K562 (cell line): ENCODE measurements at regions not wholly inside any gene's neighbourhood (a gene's known extent, or its start where the extent isn't known, plus 50 kb on each side); places are given as distances from the start of the nearest gene placed in this dataset.

ENCODE experiments used
- ATAC-seq: fragments of 200-7000 bp; cut with Tn5 transposase; 3 replicates; pipeline ENCODE4 v1.9.1; 2020; ENCODE audit warnings: moderate library complexity
- BruUV-seq: library from RNA; stranded (reverse); fragments of 400-500 nt; replicated peaks from 2 replicates; lab custom pipeline; 2021; lab: Mats Ljungman, UMichigan
- CTCF ChIA-PET: fragments of 300-600 bp; formaldehyde crosslinking; extraction: SDS; loops from one replicate; lab custom pipeline; 2021; ENCODE audit warnings: low intra/inter-chr PET ratio; lab: Yijun Ruan, JAX
- POLR2A ChIA-PET: fragments of 300-600, 350-650 bp; sonication (Branson Sonifier 250); formaldehyde crosslinking; extraction: SDS; loops from one replicate; lab custom pipeline; 2021; ENCODE audit warnings: antibody characterized with exemption, inconsistent platforms; lab: Yijun Ruan, JAX
- DNase-seq, 4 experiments: peaks; one replicate each; pipeline versions ENCODE4 v3.0.0 to v3.0.0-alpha.2; 2011 to 2018; ENCODE audit warnings: low spot score in 3 of 4, mixed read lengths in 3 of 4; ENCODE audit errors: extremely low read depth in 1 of 4
- FAIRE-seq: peaks from 2 replicates; lab custom pipeline; 2011; peaks lifted over from hg19 to GRCh38; lab: Jason Lieb, UNC
- H2AFZ ChIP-seq: 2 replicates; pipeline ENCODE4 v1.6.0; 2011; ENCODE audit warnings: low read depth, low read length, control low read depth, inconsistent platforms
- H3K27ac ChIP-seq: fragments of 200-600 bp; 3 replicates; pipeline ENCODE4 v1.8.0; 2011; ENCODE audit warnings: low read depth, mild to moderate bottlenecking, control low read depth, inconsistent platforms, low read length, moderate library complexity, mixed read lengths; ENCODE audit errors: extremely low read depth
- H3K27me3 ChIP-seq, 2 experiments: fragments of 300-600 bp in 1 of 2; 2 replicates in 1 of 2; 3 replicates in 1 of 2; pipeline versions ENCODE4 v1.6.0 to v1.8.0; 2011; ENCODE audit warnings: inconsistent platforms in 2 of 2, low read length in 2 of 2, mild to moderate bottlenecking in 1 of 2, mixed read lengths in 1 of 2, moderate library complexity in 1 of 2; ENCODE audit not compliant: control insufficient read depth in 2 of 2, insufficient read depth in 2 of 2
- H3K36me3 ChIP-seq: fragments of 300-600 bp; 3 replicates; pipeline ENCODE4 v1.8.0; 2011; ENCODE audit warnings: mild to moderate bottlenecking, low read length, inconsistent platforms; ENCODE audit not compliant: control insufficient read depth, insufficient read depth
- H3K4me1 ChIP-seq, 2 experiments: fragments of 200-600 bp in 1 of 2; replicated peaks in 1 of 2; 2 replicates in 1 of 2; 3 replicates in 1 of 2; pipeline versions ENCODE4 v1.5.1 to v1.8.0; 2011; ENCODE audit warnings: inconsistent platforms in 2 of 2, low read length in 2 of 2, mild to moderate bottlenecking in 1 of 2, mixed read lengths in 1 of 2, moderate library complexity in 1 of 2; ENCODE audit not compliant: control insufficient read depth in 2 of 2, insufficient read depth in 2 of 2
- H3K4me2 ChIP-seq: 2 replicates; pipeline ENCODE4 v1.6.1; 2011; ENCODE audit warnings: low read length, control low read depth, inconsistent platforms, mixed read lengths; ENCODE audit not compliant: insufficient read depth
- H3K4me3 ChIP-seq: fragments of 200-600 bp; sonication (generic), shearing (Covaris generic); 2 replicates; pipeline ENCODE4 v1.5.1; 2016; ENCODE audit warnings: control low read depth, inconsistent platforms
- H3K79me2 ChIP-seq: fragments of 200-600 bp; 3 replicates; pipeline ENCODE4 v1.8.0; 2011; ENCODE audit warnings: low read length, inconsistent platforms; ENCODE audit not compliant: control insufficient read depth, insufficient read depth
- H3K9ac ChIP-seq, 2 experiments: 2 replicates each; pipeline versions ENCODE4 v1.6.0 to v1.6.1; 2011; ENCODE audit warnings: low read depth in 2 of 2, low read length in 2 of 2, control low read depth in 1 of 2, inconsistent platforms in 1 of 2, mild to moderate bottlenecking in 1 of 2, mixed read lengths in 1 of 2; ENCODE audit not compliant: insufficient read depth in 1 of 2
- H3K9me1 ChIP-seq: one replicate; pipeline ENCODE4 v1.6.0; 2011; ENCODE audit warnings: inconsistent platforms, mild to moderate bottlenecking, low read length, moderate library complexity; ENCODE audit not compliant: control insufficient read depth, insufficient read depth
- H3K9me3 ChIP-seq: replicated peaks from 2 replicates; pipeline ENCODE4 v1.5.1; 2011; ENCODE audit warnings: low read depth, low read length, inconsistent platforms; ENCODE audit not compliant: control insufficient read depth, insufficient read depth
- H4K20me1 ChIP-seq: replicated peaks from 2 replicates; pipeline ENCODE4 v1.6.1; 2011; ENCODE audit warnings: low read length, inconsistent platforms, mixed read lengths; ENCODE audit not compliant: control insufficient read depth, insufficient read depth
- ARNT ChIP-seq, 2 experiments: fragments of 450-650 bp; IDR thresholded peaks; 2 replicates each; pipeline ENCODE4 v1.6.1; 2016; ENCODE audit warnings: mild to moderate bottlenecking in 1 of 2
- HDAC6 ChIP-seq: IDR thresholded peaks from 2 replicates; pipeline ENCODE4 v1.6.1; 2012; ENCODE audit warnings: low read depth, mild to moderate bottlenecking, control low read depth, inconsistent platforms, low read length, moderate library complexity
- MECOM ChIP-seq: fragments of 250-450 bp; sonication (Bioruptor Pico); IDR thresholded peaks from 2 replicates; pipeline ENCODE4 v1.8.0; 2022; ENCODE audit warnings: inconsistent platforms
- MLLT1 ChIP-seq, 2 experiments: fragments of 450-650 bp; IDR thresholded peaks; 2 replicates each; pipeline ENCODE4 v1.6.1; 2016
- PBX2 ChIP-seq, 2 experiments: IDR thresholded peaks in 1 of 2; conservative IDR thresholded peaks in 1 of 2; 2 replicates each; pipeline ENCODE4 v1.6.1; 2016; ENCODE audit warnings: low read depth in 2 of 2, mild to moderate bottlenecking in 1 of 2, missing compliant biosample characterization in 1 of 2, missing genetic modification characterization in 1 of 2, moderate library complexity in 1 of 2
- RHOXF2B ChIP-seq: fragments of 250-450 bp; sonication (Bioruptor Pico); conservative IDR thresholded peaks from 2 replicates; pipeline ENCODE4 v1.5.1; 2021
- SMAD2 ChIP-seq: fragments of 150-350 bp; IDR thresholded peaks from 2 replicates; pipeline ENCODE4 v1.6.1; 2014; ENCODE audit warnings: low read depth, mild to moderate bottlenecking, low read length
- SMC3 ChIP-seq: conservative IDR thresholded peaks from 2 replicates; pipeline ENCODE4 v1.6.1; 2011; ENCODE audit warnings: low read depth, low read length, improper control_type of control experiment; ENCODE audit not compliant: insufficient read depth
- SNAPC5 ChIP-seq: fragments of 250-450 bp; sonication (Bioruptor Pico); IDR thresholded peaks from 2 replicates; pipeline ENCODE4 v1.8.0; 2021; ENCODE audit warnings: moderate library complexity, mild to moderate bottlenecking, inconsistent platforms
- TCF7L2 ChIP-seq: fragments of 150-350 bp; IDR thresholded peaks from 2 replicates; pipeline ENCODE4 v1.6.1; 2016; ENCODE audit warnings: low read depth, mild to moderate bottlenecking, low read length, moderate library complexity
- THRA ChIP-seq: fragments of 450-650 bp; IDR thresholded peaks from 2 replicates; pipeline ENCODE4 v1.6.1; 2017; ENCODE audit warnings: mild to moderate bottlenecking, moderate library complexity
- TRIM25 ChIP-seq: fragments of 450-650 bp; IDR thresholded peaks from 2 replicates; pipeline ENCODE4 v1.7.0; 2016; ENCODE audit warnings: borderline replicate concordance
- ZFPM2 ChIP-seq: fragments of 250-450 bp; sonication (Bioruptor Pico); IDR thresholded peaks from 2 replicates; pipeline ENCODE4 v1.5.1; 2022; ENCODE audit warnings: mild to moderate bottlenecking
- ZNF143 ChIP-seq: sonication (generic); formaldehyde crosslinking; IDR thresholded peaks from 2 replicates; pipeline ENCODE4 v1.9.0; 2022; ENCODE audit warnings: mild to moderate bottlenecking, missing genetic modification reagents
- ZNF217 ChIP-seq: sonication (generic); formaldehyde crosslinking; IDR thresholded peaks from 2 replicates; pipeline ENCODE4 v1.8.0; 2022; ENCODE audit warnings: mild to moderate bottlenecking, missing genetic modification reagents
- WGBS: fragments of 100-300 bp; shearing (Covaris generic); methylation state at CpG from one replicate; pipeline ENCODE4 v1.1.6; 2016; ENCODE audit warnings: low coverage, mixed read lengths; ENCODE audit not compliant: insufficient coverage; ENCODE audit errors: missing lambda C conversion rate; 5-methylcytosine and 5-hydroxymethylcytosine counted together
- in situ Hi-C: fragments of 300-500 bp; cut with MboI; formaldehyde crosslinking; loops from 4 replicates; pipeline ENCODE4 v1.15.0; 2018; ENCODE audit warnings: inconsistent platforms, mixed read lengths
- intact Hi-C: fragments of 100-400 bp; cut with micrococcal nuclease; formaldehyde crosslinking; loops from 2 replicates; pipeline ENCODE4 v1.14.2; 2022

GRCh38 chr5:89673019-89673418 is 736.5 kb downstream of the CETN3 start:
- FAIRE-seq (no peak), DNase-seq (no peak), ATAC-seq (no peak)
- no peak overlapping the region for H3K27ac ChIP-seq
- intact Hi-C loops: no loop called here
- H3K36me3 ChIP-seq: no peaks in the 10 kb centered on the region
- 0% methylated on average over 1 of the region's 1 CpG for WGBS
- H3K9me1 ChIP-seq: no peaks in the 10 kb centered on the region
- H3K4me1 ChIP-seq: no peaks in the 10 kb centered on the region
- no peak overlapping the region for H2AFZ ChIP-seq
- H3K4me2 ChIP-seq: no peak overlapping the region
- TF ChIP-seq MLLT1 (IDR thresholded peaks at IDR 0.05): no peak
- TF ChIP-seq SNAPC5 (CRISPR knock-in tag): no peak
- no peak for TF ChIP-seq ZNF143
- TF ChIP-seq TCF7L2: no peak
- no peak for TF ChIP-seq TRIM25
- no peak for TF ChIP-seq ZNF217 (CRISPR knock-in tag)
- no peak for TF ChIP-seq SMAD2
- no peak for TF ChIP-seq PBX2 (CRISPR knock-in tag; IDR thresholded peaks at IDR 0.05; ENCODE audit: low read depth)
- no peak for TF ChIP-seq PBX2 (tag; conservative IDR thresholded peaks at IDR 0.05; ENCODE audit: low read depth)
- TF ChIP-seq ZFPM2 (CRISPR knock-in tag): no peak
- TF ChIP-seq SMC3: no peak
- no peak for TF ChIP-seq MECOM (CRISPR knock-in tag)
- TF ChIP-seq RHOXF2B (CRISPR knock-in tag): no peak
- TF ChIP-seq ARNT (IDR thresholded peaks at IDR 0.05): no peak
- no peak for TF ChIP-seq HDAC6
- TF ChIP-seq THRA: no peak
- H3K4me3 ChIP-seq: no peak overlapping the region
- H3K79me2 ChIP-seq: no peaks in the 10 kb centered on the region
- ChIA-PET POLR2A (no interaction called here), CTCF (no interaction called here)
- H3K9me3 ChIP-seq: no peaks in the 10 kb centered on the region
- H3K9ac ChIP-seq: no peak overlapping the region
- no TSS peak for BruUV-seq
- in situ Hi-C loops: no loop called here
- no peaks in the 10 kb centered on the region for H4K20me1 ChIP-seq
- H3K27me3 ChIP-seq: no peaks in the 10 kb centered on the region
